Fibroblast of lung (primary cell): ENCODE measurements at regions not wholly inside any gene's neighbourhood (a gene's known extent, or its start where the extent isn't known, plus 50 kb on each side); places are given as distances from the start of the nearest gene placed in this dataset.

ENCODE experiments used
- EZH2 ChIP-seq: IDR thresholded peaks from 2 replicates; pipeline ENCODE4 v1.5.1; 2012; ENCODE audit warnings: low read length, control low read depth, mild to moderate bottlenecking; ENCODE audit errors: missing control alignments
- TF ChIP-seq, protein P1 (sequence below), 2 donors: IDR thresholded peaks in 1 of 2; conservative IDR thresholded peaks in 1 of 2; 1 replicate in 1 of 2; 2 replicates in 1 of 2; pipeline ENCODE4 v1.5.1; 2011 to 2012; ENCODE audit warnings: low read length in 2 of 2, control low read depth in 1 of 2, inconsistent platforms in 1 of 2, low read depth in 1 of 2, mild to moderate bottlenecking in 1 of 2

DNA sequence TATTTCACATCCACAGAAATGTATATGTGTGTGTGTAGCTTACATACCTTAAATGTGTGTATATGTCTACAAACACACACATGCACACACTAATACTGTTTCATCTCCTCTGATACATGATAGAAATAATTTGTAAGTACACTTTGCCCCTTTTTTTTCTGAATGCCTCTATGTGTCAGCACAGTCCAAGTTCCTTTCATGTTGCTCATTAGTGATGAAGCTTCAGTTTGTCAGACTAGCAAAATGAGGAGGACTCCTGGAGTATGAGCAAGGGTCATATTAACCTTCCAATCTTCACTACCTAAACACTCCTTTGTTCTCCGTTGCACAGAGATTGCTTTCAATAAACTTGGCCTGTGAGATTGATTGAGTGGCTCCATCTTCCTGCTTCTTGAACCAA, 935.4 kb downstream of the MRPL39 start:
- TF ChIP-seq EZH2, result no peak
- TF ChIP-seq, protein P1, sequence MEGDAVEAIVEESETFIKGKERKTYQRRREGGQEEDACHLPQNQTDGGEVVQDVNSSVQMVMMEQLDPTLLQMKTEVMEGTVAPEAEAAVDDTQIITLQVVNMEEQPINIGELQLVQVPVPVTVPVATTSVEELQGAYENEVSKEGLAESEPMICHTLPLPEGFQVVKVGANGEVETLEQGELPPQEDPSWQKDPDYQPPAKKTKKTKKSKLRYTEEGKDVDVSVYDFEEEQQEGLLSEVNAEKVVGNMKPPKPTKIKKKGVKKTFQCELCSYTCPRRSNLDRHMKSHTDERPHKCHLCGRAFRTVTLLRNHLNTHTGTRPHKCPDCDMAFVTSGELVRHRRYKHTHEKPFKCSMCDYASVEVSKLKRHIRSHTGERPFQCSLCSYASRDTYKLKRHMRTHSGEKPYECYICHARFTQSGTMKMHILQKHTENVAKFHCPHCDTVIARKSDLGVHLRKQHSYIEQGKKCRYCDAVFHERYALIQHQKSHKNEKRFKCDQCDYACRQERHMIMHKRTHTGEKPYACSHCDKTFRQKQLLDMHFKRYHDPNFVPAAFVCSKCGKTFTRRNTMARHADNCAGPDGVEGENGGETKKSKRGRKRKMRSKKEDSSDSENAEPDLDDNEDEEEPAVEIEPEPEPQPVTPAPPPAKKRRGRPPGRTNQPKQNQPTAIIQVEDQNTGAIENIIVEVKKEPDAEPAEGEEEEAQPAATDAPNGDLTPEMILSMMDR (conservative IDR thresholded peaks at IDR 0.05 in 1 of 2, IDR thresholded peaks at IDR 0.05 in 1 of 2; ENCODE audit: low read depth in 1 of 2, low read length in 2 of 2), result no peak
